Neural cell (in vitro differentiated cells): ENCODE measurements at regions not wholly inside any gene's neighbourhood (a gene's known extent, or its start where the extent isn't known, plus 50 kb on each side); places are given as distances from the start of the nearest gene placed in this dataset.

ENCODE experiments used
- H2AFZ ChIP-seq: fragments of 200-600, 300-800 bp; sonication (generic), shearing (Covaris generic); 2 replicates; pipeline ENCODE4 v1.6.0; 2014; ENCODE audit warnings: low read depth, mild to moderate bottlenecking, antibody characterized with exemption, low read length, moderate library complexity
- H3F3A ChIP-seq: fragments of 200-600 bp; shearing (Covaris generic); 2 replicates; pipeline ENCODE4 v1.6.1; 2016; ENCODE audit warnings: mild to moderate bottlenecking, moderate library complexity, mixed read lengths, antibody characterized with exemption, low read length; ENCODE audit not compliant: insufficient read depth, poor library complexity, severe bottlenecking
- H3K27ac ChIP-seq: fragments of 200-600, 300-800 bp; sonication (generic), shearing (Covaris generic); 2 replicates; pipeline ENCODE4 v1.5.1; 2014; ENCODE audit warnings: mild to moderate bottlenecking, low read length, moderate library complexity
- H3K27me3 ChIP-seq: fragments of 300-800, 200-600 bp; sonication (generic), shearing (Covaris generic); 2 replicates; pipeline ENCODE4 v1.6.0; 2014; ENCODE audit warnings: mild to moderate bottlenecking, low read depth, low read length, moderate library complexity; ENCODE audit not compliant: insufficient read depth
- H3K36me3 ChIP-seq: fragments of 300-800, 200-600 bp; sonication (generic), shearing (Covaris generic); 2 replicates; pipeline ENCODE4 v1.5.1; 2014; ENCODE audit warnings: mild to moderate bottlenecking, antibody characterized with exemption, low read length, moderate library complexity; ENCODE audit not compliant: insufficient read depth
- H3K4me2 ChIP-seq: fragments of 300-800, 200-600 bp; sonication (generic), shearing (Covaris generic); 2 replicates; pipeline ENCODE4 v1.6.0; 2014; ENCODE audit warnings: mild to moderate bottlenecking, low read length
- H3K4me3 ChIP-seq: fragments of 300-800, 200-600 bp; sonication (generic), shearing (Covaris generic); 2 replicates; pipeline ENCODE4 v1.5.1; 2014; ENCODE audit warnings: mild to moderate bottlenecking, low read length, moderate library complexity
- H3K79me2 ChIP-seq: fragments of 200-600 bp; shearing (Covaris generic); replicated peaks from 2 replicates; pipeline ENCODE4 v1.6.0; 2014; ENCODE audit warnings: mild to moderate bottlenecking, low read length, moderate library complexity; ENCODE audit not compliant: insufficient read depth
- H3K9ac ChIP-seq: fragments of 300-800, 200-600 bp; sonication (generic), shearing (Covaris generic); 2 replicates; pipeline ENCODE4 v1.6.1; 2016; ENCODE audit warnings: mild to moderate bottlenecking, low read length, mixed read lengths
- H3K9me2 ChIP-seq: fragments of 200-600 bp; shearing (Covaris generic); 2 replicates; pipeline ENCODE4 v1.6.1; 2016; ENCODE audit warnings: mild to moderate bottlenecking, low read length, mixed read lengths; ENCODE audit not compliant: insufficient read depth
- H3K9me3 ChIP-seq: fragments of 200-600, 300-800 bp; sonication (generic), shearing (Covaris generic); 2 replicates; pipeline ENCODE4 v1.6.1; 2016; ENCODE audit warnings: mild to moderate bottlenecking, mixed run types, low read length, moderate library complexity, mixed read lengths
- H4K20me1 ChIP-seq: fragments of 200-600 bp; shearing (Covaris generic); 2 replicates; pipeline ENCODE4 v1.6.1; 2016; ENCODE audit warnings: mild to moderate bottlenecking, mixed run types; ENCODE audit not compliant: insufficient read depth
- EP300 ChIP-seq: fragments of 450-650 bp; conservative IDR thresholded peaks from 2 replicates; pipeline ENCODE4 v1.6.1; 2014; ENCODE audit warnings: antibody characterized with exemption, mild to moderate bottlenecking, moderate library complexity; ENCODE audit not compliant: poor library complexity, severe bottlenecking
- EZH2 ChIP-seq: fragments of 200-600, 300-800 bp; shearing (Covaris generic), sonication (generic); IDR thresholded peaks from 2 replicates; pipeline ENCODE4 v1.6.1; 2014; ENCODE audit warnings: antibody characterized with exemption, low read length, borderline replicate concordance, mild to moderate bottlenecking; ENCODE audit not compliant: insufficient read depth, poor library complexity, severe bottlenecking
- MXI1 ChIP-seq: fragments of 450-650 bp; conservative IDR thresholded peaks from 2 replicates; pipeline ENCODE4 v1.6.1; 2014; ENCODE audit warnings: antibody characterized with exemption, mild to moderate bottlenecking; ENCODE audit not compliant: poor library complexity, severe bottlenecking
- POLR2AphosphoS5 ChIP-seq: IDR thresholded peaks from 2 replicates; pipeline ENCODE4 v1.6.1; 2012
- RAD21 ChIP-seq: fragments of 450-650 bp; conservative IDR thresholded peaks from 2 replicates; pipeline ENCODE4 v1.6.1; 2014; ENCODE audit warnings: antibody characterized with exemption, mild to moderate bottlenecking, moderate library complexity
- SMC3 ChIP-seq: fragments of 450-650 bp; conservative IDR thresholded peaks from 2 replicates; pipeline ENCODE4 v1.6.1; 2014; ENCODE audit warnings: antibody characterized with exemption, mild to moderate bottlenecking, moderate library complexity; ENCODE audit not compliant: poor library complexity
- TAF1 ChIP-seq: IDR thresholded peaks from 2 replicates; pipeline ENCODE4 v1.6.1; 2012; ENCODE audit warnings: low read depth
- TF ChIP-seq, protein P1 (sequence below): fragments of 450-650 bp; IDR thresholded peaks from 2 replicates; pipeline ENCODE4 v1.5.1; 2014; ENCODE audit warnings: antibody characterized with exemption, mild to moderate bottlenecking, moderate library complexity; ENCODE audit not compliant: poor library complexity, severe bottlenecking
- TF ChIP-seq, protein P2 (sequence below): IDR thresholded peaks from 2 replicates; pipeline ENCODE4 v1.6.1; 2012; ENCODE audit warnings: borderline replicate concordance

- Histone ChIP-seq H3K27ac (no peak overlapping the region), H3K9ac (no peak overlapping the region), H3K4me2 (no peak overlapping the region), H3F3A (no peaks in the 10 kb centered on the region), H3K36me3 (no peaks in the 10 kb centered on the region), H3K79me2 (no peaks in the 10 kb centered on the region), H3K9me3 (no peaks in the 10 kb centered on the region), H3K27me3 (no peaks in the 10 kb centered on the region), H3K9me2 (no peaks in the 10 kb centered on the region), H4K20me1 (no peaks in the 10 kb centered on the region), H3K4me3 (no peak overlapping the region), H2AFZ (no peak overlapping the region)
- TF ChIP-seq, protein P1, sequence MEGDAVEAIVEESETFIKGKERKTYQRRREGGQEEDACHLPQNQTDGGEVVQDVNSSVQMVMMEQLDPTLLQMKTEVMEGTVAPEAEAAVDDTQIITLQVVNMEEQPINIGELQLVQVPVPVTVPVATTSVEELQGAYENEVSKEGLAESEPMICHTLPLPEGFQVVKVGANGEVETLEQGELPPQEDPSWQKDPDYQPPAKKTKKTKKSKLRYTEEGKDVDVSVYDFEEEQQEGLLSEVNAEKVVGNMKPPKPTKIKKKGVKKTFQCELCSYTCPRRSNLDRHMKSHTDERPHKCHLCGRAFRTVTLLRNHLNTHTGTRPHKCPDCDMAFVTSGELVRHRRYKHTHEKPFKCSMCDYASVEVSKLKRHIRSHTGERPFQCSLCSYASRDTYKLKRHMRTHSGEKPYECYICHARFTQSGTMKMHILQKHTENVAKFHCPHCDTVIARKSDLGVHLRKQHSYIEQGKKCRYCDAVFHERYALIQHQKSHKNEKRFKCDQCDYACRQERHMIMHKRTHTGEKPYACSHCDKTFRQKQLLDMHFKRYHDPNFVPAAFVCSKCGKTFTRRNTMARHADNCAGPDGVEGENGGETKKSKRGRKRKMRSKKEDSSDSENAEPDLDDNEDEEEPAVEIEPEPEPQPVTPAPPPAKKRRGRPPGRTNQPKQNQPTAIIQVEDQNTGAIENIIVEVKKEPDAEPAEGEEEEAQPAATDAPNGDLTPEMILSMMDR: no peak
- TF ChIP-seq RAD21: no peak
- no peak for TF ChIP-seq POLR2AphosphoS5
- no peak for TF ChIP-seq MXI1
- TF ChIP-seq SMC3: no peak
- no peak for TF ChIP-seq TAF1
- TF ChIP-seq EP300: no peak
Observed at GRCh38 chr13:109389456-109389855, 396.9 kb downstream of the IRS2 start.

GRCh38 chr13:109387471-109387870 lies 398.9 kb downstream of the IRS2 start:
- Histone ChIP-seq H3K4me3 (no peak overlapping the region), H3K27me3 (no peaks in the 10 kb centered on the region), H3K9ac (no peak overlapping the region), H3K4me2 (no peak overlapping the region), H3K9me2 (no peaks in the 10 kb centered on the region), H3K36me3 (no peaks in the 10 kb centered on the region), H3K9me3 (no peaks in the 10 kb centered on the region), H2AFZ (no peak overlapping the region), H4K20me1 (no peaks in the 10 kb centered on the region), H3K27ac (no peak overlapping the region), H3F3A (no peaks in the 10 kb centered on the region), H3K79me2 (no peaks in the 10 kb centered on the region)
- TF ChIP-seq POLR2AphosphoS5: no peak
- TF ChIP-seq TAF1: no peak
- TF ChIP-seq, protein P2, sequence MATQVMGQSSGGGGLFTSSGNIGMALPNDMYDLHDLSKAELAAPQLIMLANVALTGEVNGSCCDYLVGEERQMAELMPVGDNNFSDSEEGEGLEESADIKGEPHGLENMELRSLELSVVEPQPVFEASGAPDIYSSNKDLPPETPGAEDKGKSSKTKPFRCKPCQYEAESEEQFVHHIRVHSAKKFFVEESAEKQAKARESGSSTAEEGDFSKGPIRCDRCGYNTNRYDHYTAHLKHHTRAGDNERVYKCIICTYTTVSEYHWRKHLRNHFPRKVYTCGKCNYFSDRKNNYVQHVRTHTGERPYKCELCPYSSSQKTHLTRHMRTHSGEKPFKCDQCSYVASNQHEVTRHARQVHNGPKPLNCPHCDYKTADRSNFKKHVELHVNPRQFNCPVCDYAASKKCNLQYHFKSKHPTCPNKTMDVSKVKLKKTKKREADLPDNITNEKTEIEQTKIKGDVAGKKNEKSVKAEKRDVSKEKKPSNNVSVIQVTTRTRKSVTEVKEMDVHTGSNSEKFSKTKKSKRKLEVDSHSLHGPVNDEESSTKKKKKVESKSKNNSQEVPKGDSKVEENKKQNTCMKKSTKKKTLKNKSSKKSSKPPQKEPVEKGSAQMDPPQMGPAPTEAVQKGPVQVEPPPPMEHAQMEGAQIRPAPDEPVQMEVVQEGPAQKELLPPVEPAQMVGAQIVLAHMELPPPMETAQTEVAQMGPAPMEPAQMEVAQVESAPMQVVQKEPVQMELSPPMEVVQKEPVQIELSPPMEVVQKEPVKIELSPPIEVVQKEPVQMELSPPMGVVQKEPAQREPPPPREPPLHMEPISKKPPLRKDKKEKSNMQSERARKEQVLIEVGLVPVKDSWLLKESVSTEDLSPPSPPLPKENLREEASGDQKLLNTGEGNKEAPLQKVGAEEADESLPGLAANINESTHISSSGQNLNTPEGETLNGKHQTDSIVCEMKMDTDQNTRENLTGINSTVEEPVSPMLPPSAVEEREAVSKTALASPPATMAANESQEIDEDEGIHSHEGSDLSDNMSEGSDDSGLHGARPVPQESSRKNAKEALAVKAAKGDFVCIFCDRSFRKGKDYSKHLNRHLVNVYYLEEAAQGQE: no peak
- TF ChIP-seq EP300: no peak
- no peak for TF ChIP-seq EZH2
- TF ChIP-seq MXI1: no peak
- TF ChIP-seq, protein P1: no peak
- TF ChIP-seq RAD21: no peak
- TF ChIP-seq SMC3: no peak
